SK-N-SH (cell line): ENCODE measurements at regions not wholly inside any gene's neighbourhood (a gene's known extent, or its start where the extent isn't known, plus 50 kb on each side); places are given as distances from the start of the nearest gene placed in this dataset.

Experiments
- CTCF ChIA-PET: fragments of 300-600, 350-600 bp; formaldehyde crosslinking; extraction: SDS; loops from one replicate; lab custom pipeline; 2021; lab: Yijun Ruan, JAX
- POLR2A ChIA-PET: fragments of 350-600 bp; sonication (Branson Sonifier 250); formaldehyde crosslinking; extraction: SDS; loops from one replicate; lab custom pipeline; 2020; ENCODE audit warnings: antibody characterized with exemption, inconsistent platforms; lab: Yijun Ruan, JAX
- DNase-seq: peaks from one replicate; pipeline ENCODE4 v3.0.0; 2012
- H2AFZ ChIP-seq: fragments of 200-600 bp; sonication (generic); 2 replicates; pipeline ENCODE4 v1.8.1; 2016; ENCODE audit warnings: antibody characterized with exemption, mild to moderate bottlenecking, low read depth
- H3F3A ChIP-seq: fragments of 200-600 bp; sonication (generic); replicated peaks from 2 replicates; pipeline ENCODE3; 2016; ENCODE audit warnings: antibody characterized with exemption, mild to moderate bottlenecking; ENCODE audit not compliant: insufficient read depth
- H3K27ac ChIP-seq, 2 experiments: fragments of 200-500 bp in 1 of 2; fragments of 200-600 bp in 1 of 2; sonication (Bioruptor generic) in 1 of 2; sonication (generic), shearing (Covaris generic) in 1 of 2; 2 replicates each; pipeline versions ENCODE4 v1.5.1 to v1.6.1; 2014 to 2016; ENCODE audit warnings: low read depth in 2 of 2, inconsistent platforms in 1 of 2, low read length in 1 of 2, mild to moderate bottlenecking in 1 of 2, mixed read lengths in 1 of 2
- H3K27me3 ChIP-seq: fragments of 200-600 bp; sonication (generic), shearing (Covaris generic); 2 replicates; pipeline ENCODE4 v1.6.1; 2016; ENCODE audit warnings: mixed run types; ENCODE audit not compliant: insufficient read depth
- H3K36me3 ChIP-seq, 2 experiments: fragments of 200-500 bp in 1 of 2; fragments of 200-600 bp in 1 of 2; sonication (Bioruptor generic) in 1 of 2; sonication (generic) in 1 of 2; replicated peaks in 1 of 2; 2 replicates each; pipeline versions ENCODE3 to v1.5.1; 2014 to 2016; ENCODE audit warnings: low read length in 1 of 2, mild to moderate bottlenecking in 1 of 2; ENCODE audit not compliant: insufficient read depth in 2 of 2, control insufficient read depth in 1 of 2
- H3K4me1 ChIP-seq, 2 experiments: fragments of 200-500 bp in 1 of 2; fragments of 200-600 bp in 1 of 2; sonication (Bioruptor generic) in 1 of 2; sonication (generic), shearing (Covaris generic) in 1 of 2; 2 replicates each; pipeline versions ENCODE4 v1.5.1 to v1.6.1; 2014 to 2016; ENCODE audit warnings: low read depth in 1 of 2, low read length in 1 of 2, mixed run types in 1 of 2; ENCODE audit not compliant: insufficient read depth in 2 of 2, control insufficient read depth in 1 of 2
- H3K4me2 ChIP-seq: fragments of 200-600 bp; sonication (generic), shearing (Covaris generic); 2 replicates; pipeline ENCODE4 v1.6.1; 2017; ENCODE audit warnings: mixed run types
- H3K4me3 ChIP-seq, 2 experiments: fragments of 200-500 bp in 1 of 2; fragments of 200-600 bp in 1 of 2; sonication (Bioruptor generic) in 1 of 2; sonication (generic), shearing (Covaris generic) in 1 of 2; 2 replicates each; pipeline versions ENCODE4 v1.5.1 to v1.8.1; 2014 to 2016; ENCODE audit warnings: low read depth in 2 of 2, inconsistent platforms in 1 of 2, low read length in 1 of 2, mild to moderate bottlenecking in 1 of 2, mixed read lengths in 1 of 2, moderate library complexity in 1 of 2
- H3K79me2 ChIP-seq: fragments of 200-600 bp; sonication (generic); 2 replicates; pipeline ENCODE4 v1.8.1; 2017; ENCODE audit warnings: mild to moderate bottlenecking; ENCODE audit not compliant: insufficient read depth
- H3K9ac ChIP-seq: fragments of 200-600 bp; sonication (generic); 2 replicates; pipeline ENCODE4 v1.6.1; 2017; ENCODE audit warnings: mixed run types
- H3K9me2 ChIP-seq: fragments of 200-600 bp; sonication (generic); 2 replicates; pipeline ENCODE4 v1.6.1; 2017; ENCODE audit warnings: mixed run types
- H3K9me3 ChIP-seq: fragments of 200-600 bp; sonication (generic); 2 replicates; pipeline ENCODE4 v1.6.1; 2017; ENCODE audit warnings: mixed run types, mild to moderate bottlenecking, moderate library complexity
- H4K20me1 ChIP-seq: fragments of 200-600 bp; sonication (generic); 2 replicates; pipeline ENCODE4 v1.6.1; 2017; ENCODE audit warnings: mild to moderate bottlenecking, mixed run types; ENCODE audit not compliant: insufficient read depth
- CHD2 ChIP-seq: fragments of 150-350 bp; IDR thresholded peaks from 2 replicates; pipeline ENCODE4 v1.6.1; 2018; ENCODE audit warnings: low read length; ENCODE audit not compliant: partially characterized antibody
- EZH2phosphoT487 ChIP-seq: fragments of 200-600 bp; sonication (generic); IDR thresholded peaks from 2 replicates; pipeline ENCODE4 v1.6.1; 2017; ENCODE audit warnings: low read depth, mixed run types, mild to moderate bottlenecking, antibody characterized with exemption, moderate library complexity, borderline replicate concordance
- GABPA ChIP-seq: IDR thresholded peaks from 2 replicates; pipeline ENCODE4 v1.4.0; 2012; ENCODE audit warnings: low read depth, mild to moderate bottlenecking
- MAX ChIP-seq: IDR thresholded peaks from 2 replicates; pipeline ENCODE4 v1.4.0; 2012; ENCODE audit warnings: low read depth
- MXI1 ChIP-seq: IDR thresholded peaks from 2 replicates; pipeline ENCODE4 v1.6.1; 2012; ENCODE audit warnings: mild to moderate bottlenecking, low read depth, low read length, improper control_type of control experiment
- NFIC ChIP-seq: IDR thresholded peaks from 2 replicates; pipeline ENCODE4 v1.4.0; 2012; ENCODE audit warnings: borderline replicate concordance
- POLR2AphosphoS5 ChIP-seq: IDR thresholded peaks from 2 replicates; pipeline ENCODE4 v1.6.1; 2012; ENCODE audit warnings: low read depth, low read length
- RCOR1 ChIP-seq: fragments of 150-350 bp; IDR thresholded peaks from 2 replicates; pipeline ENCODE4 v1.6.1; 2017; ENCODE audit warnings: antibody characterized with exemption, low read length
- REST ChIP-seq: IDR thresholded peaks from 2 replicates; pipeline ENCODE4 v1.6.1; 2012; ENCODE audit warnings: mild to moderate bottlenecking, low read depth, low read length, moderate library complexity
- RFX5 ChIP-seq: IDR thresholded peaks from 2 replicates; pipeline ENCODE4 v1.6.1; 2012; ENCODE audit warnings: mild to moderate bottlenecking, improper control_type of control experiment, low read length
- SIN3A ChIP-seq: IDR thresholded peaks from 2 replicates; pipeline ENCODE4 v1.6.1; 2012; ENCODE audit warnings: low read depth, mild to moderate bottlenecking, low read length, moderate library complexity, borderline replicate concordance
- SMC3 ChIP-seq: IDR thresholded peaks from 2 replicates; pipeline ENCODE4 v1.6.1; 2012; ENCODE audit warnings: low read depth, low read length, improper control_type of control experiment
- USF2 ChIP-seq: fragments of 150-350 bp; IDR thresholded peaks from 2 replicates; pipeline ENCODE4 v1.6.1; 2017; ENCODE audit warnings: antibody characterized with exemption, low read length, low read depth, borderline replicate concordance
- WGBS: methylation state at CpG from one replicate; pipeline ENCODE4 v1.1.6; 2017; ENCODE audit warnings: low lambda C conversion rate; 5-methylcytosine and 5-hydroxymethylcytosine counted together

GRCh38 chr11:38256436-38256835 lies 1658.4 kb upstream of the RAG2 start:
- TF ChIP-seq RCOR1 (no peak), MAX (no peak), USF2 (no peak), SMC3 (no peak), CHD2 (no peak), SIN3A (no peak), NFIC (no peak)
- no peak overlapping the region for H3K27ac ChIP-seq
- no peak for DNase-seq
- no peaks in the 10 kb centered on the region for H3K9me3 ChIP-seq
- H3K4me3 ChIP-seq: no peak overlapping the region
- H3K36me3 ChIP-seq: no peaks in the 10 kb centered on the region
- H3K4me1 ChIP-seq: no peaks in the 10 kb centered on the region
- ChIA-PET POLR2A (no interaction called here), CTCF (no interaction called here)
- no peak overlapping the region for H3K4me2 ChIP-seq
- H3K9me2 ChIP-seq: no peaks in the 10 kb centered on the region
- H4K20me1 ChIP-seq: no peaks in the 10 kb centered on the region
- no peaks in the 10 kb centered on the region for H3K79me2 ChIP-seq
- no peaks in the 10 kb centered on the region for H3F3A ChIP-seq
- no peak overlapping the region for H3K9ac ChIP-seq
- no peak overlapping the region for H2AFZ ChIP-seq
- no peaks in the 10 kb centered on the region for H3K27me3 ChIP-seq

GRCh38 chr11:38254913-38255312 lies 1656.9 kb upstream of the RAG2 start:
- H3K36me3 ChIP-seq: no peaks in the 10 kb centered on the region
- DNase-seq: no peak
- H3K9ac ChIP-seq: no peak overlapping the region
- ChIA-PET CTCF (no interaction called here), POLR2A (no interaction called here)
- no peak overlapping the region for H2AFZ ChIP-seq
- H3K4me1 ChIP-seq: no peaks in the 10 kb centered on the region
- H3K27me3 ChIP-seq: no peaks in the 10 kb centered on the region
- no peak overlapping the region for H3K4me3 ChIP-seq
- WGBS: 30% methylated on average over 2 of the region's 2 CpGs
- H3K79me2 ChIP-seq: no peaks in the 10 kb centered on the region
- H3K9me2 ChIP-seq: no peaks in the 10 kb centered on the region
- H3F3A ChIP-seq: no peaks in the 10 kb centered on the region
- no peak overlapping the region for H3K4me2 ChIP-seq
- no peaks in the 10 kb centered on the region for H4K20me1 ChIP-seq
- no peak for TF ChIP-seq SIN3A
- TF ChIP-seq EZH2phosphoT487: no peak
- no peak for TF ChIP-seq MAX
- no peak for TF ChIP-seq RFX5
- no peak for TF ChIP-seq MXI1
- TF ChIP-seq GABPA: no peak
- TF ChIP-seq REST: no peak
- no peak for TF ChIP-seq POLR2AphosphoS5
- no peak overlapping the region for H3K27ac ChIP-seq
- no peaks in the 10 kb centered on the region for H3K9me3 ChIP-seq
